ENCODE measurements at regions not wholly inside any gene's neighbourhood (a gene's known extent, or its start where the extent isn't known, plus 50 kb on each side); places are given as distances from the start of the nearest gene placed in this dataset.
"Not testable (repeated sequence)": the region's sequence is repeated elsewhere in the genome, so short reads cannot be mapped to it uniquely, and the experiment has no call there.

DNA sequence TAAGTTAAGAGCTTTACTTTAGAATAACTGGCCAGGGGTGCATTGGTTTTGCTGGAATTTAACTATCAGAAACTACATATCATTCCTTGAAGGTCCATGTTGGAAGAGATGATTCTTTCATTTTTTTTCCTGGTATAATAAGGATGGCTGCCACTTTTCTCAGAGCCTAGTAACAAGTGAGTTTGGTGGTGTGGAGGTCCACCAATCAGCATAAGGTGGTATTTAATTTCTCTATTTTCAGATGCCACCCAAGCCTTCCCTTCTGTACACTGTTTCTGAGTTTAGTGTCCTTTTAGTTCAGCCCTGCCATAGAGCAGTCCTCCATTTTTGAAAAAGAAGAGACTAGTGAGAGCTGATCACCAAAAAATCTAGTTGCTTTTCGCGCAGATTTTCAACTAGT lies 386.3 kb downstream of the USP25 start:
- no peak for DNase-seq (ENCODE audit: low read depth, low spot score)

DNA sequence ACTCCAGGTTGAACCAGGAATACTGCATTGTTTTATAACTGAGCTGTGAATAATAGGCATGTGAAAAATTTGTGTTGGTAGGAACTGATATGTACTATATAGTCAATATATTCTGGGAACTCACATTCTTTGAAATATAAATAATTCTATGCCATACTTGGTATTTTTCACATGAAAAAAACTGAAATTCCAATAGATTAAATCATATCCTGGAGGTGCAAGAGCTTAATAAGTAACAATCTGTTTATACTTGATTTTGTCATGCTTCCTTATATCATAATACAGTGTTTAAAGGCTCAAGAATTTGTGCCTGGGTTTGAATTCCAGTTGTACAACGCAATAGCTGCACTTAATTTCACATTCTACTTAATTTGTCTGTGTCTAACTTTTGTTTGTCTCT lies 387.0 kb downstream of the USP25 start:
- DNase-seq (ENCODE audit: low read depth, low spot score): no peak

DNA sequence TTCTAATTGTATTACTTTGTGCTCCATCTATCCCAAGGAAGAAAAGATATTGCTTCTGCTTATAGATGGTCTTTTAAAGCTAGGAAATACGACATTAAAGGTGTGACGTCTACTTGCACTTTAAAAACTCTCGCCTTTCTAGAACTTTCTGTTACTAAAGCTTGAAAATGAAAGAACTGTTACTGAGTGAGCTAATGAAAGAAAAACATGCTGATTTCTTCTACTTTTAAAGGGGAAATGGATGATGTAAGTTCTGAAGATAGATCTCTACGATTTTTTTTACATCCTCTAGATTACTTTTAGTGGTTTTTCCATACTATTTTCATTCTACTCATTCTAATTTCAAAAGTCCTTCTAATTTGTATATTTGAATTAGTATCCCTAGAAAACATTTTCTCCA lies 387.5 kb downstream of the USP25 start:
- no peak for DNase-seq (ENCODE audit: low read depth, low spot score)

DNA sequence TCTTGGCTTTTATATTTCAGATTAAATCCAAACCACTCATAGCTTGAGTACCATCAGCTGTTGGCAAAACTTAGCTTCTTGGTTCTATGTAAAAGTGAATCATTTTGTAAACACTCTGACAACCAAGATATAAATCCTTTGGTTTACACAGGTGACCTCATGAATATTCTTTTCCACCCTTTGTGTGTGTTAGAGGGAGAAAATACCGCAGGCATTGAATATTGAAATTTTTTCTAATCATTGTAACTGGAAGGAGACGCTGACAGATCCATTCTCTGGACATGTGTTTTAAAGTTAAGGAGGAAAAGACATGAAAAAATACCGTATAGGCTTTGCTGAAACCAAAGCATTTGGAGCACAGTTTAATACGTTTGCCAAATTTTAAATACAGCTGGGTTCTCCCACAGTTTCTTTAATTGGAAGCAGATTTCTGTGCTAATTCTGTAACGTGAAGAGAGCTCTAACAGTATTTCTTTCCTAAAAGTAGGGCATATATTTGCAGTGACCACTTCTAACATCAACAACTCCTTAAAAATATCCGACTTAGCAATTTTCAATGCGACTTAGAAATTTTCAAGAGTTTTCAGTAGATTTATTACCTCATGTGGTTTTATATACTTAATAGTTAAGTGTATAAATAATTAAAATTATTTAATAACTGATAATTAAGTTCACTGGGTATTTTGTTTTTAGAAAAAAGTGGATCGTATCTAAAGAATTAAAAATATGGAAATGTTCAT lies 388.2 kb downstream of the USP25 start:
- peak; percentile 69 for DNase-seq (ENCODE audit: low read depth, low spot score)

DNA sequence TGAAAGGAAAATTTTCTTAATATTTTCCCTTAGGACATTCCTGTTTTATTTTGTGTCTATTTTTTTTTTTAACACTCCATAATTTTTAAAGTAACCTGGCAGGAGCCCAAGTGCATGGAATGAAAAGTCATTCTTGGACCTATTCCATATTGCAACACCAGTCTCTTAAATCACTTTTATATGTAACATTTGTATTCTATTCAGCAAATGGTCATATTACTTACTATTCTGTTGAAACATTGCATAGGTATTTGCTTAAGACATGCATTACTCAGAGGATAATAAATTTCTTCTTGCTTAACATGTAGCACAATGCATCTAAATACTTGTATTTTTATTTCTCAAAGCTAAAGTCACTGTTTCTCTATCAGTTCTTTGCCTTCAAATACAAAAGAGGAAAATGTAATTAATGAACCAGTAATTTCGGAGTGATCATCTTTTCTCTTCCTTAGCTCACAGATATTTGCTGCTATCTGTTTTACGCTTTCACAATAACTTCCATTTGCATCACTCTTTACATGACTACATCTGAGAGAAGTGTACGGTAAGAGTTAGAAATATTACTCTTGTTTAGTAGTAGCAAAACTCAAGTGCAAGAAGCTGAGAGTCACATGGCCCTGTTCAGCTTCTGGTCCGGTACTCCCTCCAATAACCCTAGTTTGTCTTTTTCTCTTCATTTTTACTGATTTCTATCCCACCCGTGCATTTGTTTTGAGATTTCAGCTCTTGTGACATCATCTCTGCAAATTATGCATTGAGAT lies 394.8 kb downstream of the USP25 start:
- DNase-seq (ENCODE audit: low read depth, low spot score): peak; percentile 49

DNA sequence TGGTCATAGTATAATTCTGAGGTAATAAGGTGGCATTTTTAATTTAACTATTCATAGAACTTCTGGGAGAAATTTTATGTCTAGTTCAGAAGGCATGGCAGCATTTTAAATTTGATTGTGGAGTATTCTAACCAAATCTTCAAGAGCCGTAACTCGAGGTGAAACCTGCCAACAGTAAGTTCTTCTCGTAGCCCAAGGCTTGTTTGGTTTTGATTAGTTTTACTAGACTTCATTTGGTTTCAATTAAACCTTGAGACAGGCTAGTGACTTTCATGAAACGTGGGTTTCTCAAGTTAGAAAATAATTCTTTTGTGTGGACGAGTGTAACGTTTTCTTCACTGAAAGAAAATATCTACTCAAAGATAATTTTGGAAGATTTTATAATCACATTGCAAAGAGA lies 395.5 kb downstream of the USP25 start:
- DNase-seq (ENCODE audit: low read depth, low spot score): no peak

DNA sequence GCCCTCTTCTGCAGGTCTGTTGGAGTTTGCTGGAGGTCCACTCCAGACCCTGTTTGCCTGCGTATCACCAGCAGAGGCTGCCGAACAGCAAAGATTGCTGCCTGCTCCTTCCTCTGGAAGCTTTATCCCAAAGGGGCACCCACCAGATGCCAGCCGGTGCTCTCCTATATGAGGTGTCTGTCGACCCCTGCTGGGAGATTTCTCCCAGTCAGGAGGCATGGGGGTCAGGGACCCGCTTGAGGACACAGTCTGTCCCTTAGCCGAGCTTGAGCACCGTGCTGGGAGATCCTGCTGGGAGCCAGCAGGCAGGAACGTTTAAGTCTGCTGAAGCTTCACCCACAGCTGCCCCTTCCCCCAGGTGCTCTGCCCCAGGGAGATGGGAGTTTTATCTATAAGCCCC lies 402.7 kb downstream of the USP25 start:
- not testable (repeated sequence) for DNase-seq (ENCODE audit: low read depth, low spot score)

DNA sequence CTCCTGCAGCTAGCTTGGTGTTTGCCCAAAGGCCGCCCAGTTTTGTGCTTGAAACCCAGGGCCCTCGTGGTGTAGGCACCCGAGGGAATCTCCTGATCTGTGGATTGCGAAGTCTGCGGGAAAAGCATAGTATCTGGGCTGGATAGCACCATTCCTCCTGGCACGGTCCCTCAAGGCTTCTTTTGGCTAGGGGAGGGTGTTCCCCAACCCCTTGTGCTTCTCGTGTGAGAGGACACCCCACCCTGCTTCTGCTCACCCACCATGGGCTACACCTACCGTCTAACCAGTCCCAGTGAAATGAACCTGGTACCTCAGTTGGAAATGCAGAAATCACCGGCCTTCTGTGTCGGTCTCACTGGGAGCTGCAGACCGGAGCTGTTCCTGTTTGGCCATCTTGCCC lies 403.5 kb downstream of the USP25 start:
- DNase-seq (ENCODE audit: low read depth, low spot score): no peak

DNA sequence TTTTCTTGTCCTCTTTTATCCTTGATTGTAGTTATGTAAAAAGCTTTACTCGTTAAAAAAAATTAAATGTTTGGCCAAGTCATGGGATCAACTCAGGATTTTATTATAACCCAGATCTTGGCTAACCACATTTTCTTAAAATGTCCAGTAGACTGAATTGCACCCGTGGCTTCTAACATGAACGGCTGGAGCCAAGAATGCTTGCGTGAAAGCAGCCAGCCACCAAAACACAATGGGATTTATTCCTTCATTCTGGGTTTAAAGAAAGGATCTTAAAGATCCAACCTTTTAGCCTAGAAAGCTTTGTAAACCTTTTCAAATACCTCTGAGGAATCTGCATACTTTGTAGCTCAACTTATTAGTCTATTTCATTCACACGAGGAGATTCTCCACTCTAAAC lies 404.4 kb downstream of the USP25 start:
- DNase-seq (ENCODE audit: low read depth, low spot score): peak; percentile 75

DNA sequence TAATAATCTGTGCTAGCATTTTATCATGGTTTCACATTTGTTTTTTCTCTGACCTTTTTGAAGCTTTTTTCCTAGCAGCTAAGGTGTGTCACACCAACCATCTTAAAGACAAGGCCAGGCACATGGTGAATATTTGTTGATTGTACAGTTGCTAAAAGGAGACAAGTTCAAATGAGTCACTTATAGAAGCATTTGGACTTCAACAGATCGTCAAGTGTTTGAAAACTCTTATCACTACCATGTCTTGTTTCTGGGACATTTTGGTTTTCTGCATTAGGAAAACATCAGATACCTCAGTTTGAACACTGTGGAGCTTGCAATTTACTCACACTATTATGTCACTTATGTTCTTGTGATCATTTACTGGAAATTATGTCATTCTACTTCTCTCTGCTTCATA lies 407.3 kb downstream of the USP25 start:
- DNase-seq (ENCODE audit: low read depth, low spot score): no peak

DNA sequence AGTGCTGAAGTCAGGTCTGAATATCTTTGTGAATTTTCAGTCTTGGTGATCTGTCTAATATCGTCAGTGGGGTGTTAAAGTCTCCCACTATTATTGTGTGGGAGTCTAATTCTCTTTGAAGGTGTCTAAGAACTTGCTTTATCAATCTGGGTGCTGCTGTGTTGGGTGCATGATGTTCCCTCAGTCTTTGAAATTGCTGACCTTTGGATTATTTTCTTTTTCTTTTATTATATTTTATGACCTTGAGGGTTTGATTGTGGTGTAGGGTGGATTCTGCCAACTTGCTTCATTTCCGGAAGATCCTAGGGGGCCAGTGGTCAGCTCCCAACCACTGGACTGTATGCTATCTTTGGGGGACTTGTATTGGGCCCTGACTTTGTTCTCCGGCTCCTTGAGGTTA lies 415.3 kb downstream of the USP25 start:
- DNase-seq (ENCODE audit: low read depth, low spot score): no peak

DNA sequence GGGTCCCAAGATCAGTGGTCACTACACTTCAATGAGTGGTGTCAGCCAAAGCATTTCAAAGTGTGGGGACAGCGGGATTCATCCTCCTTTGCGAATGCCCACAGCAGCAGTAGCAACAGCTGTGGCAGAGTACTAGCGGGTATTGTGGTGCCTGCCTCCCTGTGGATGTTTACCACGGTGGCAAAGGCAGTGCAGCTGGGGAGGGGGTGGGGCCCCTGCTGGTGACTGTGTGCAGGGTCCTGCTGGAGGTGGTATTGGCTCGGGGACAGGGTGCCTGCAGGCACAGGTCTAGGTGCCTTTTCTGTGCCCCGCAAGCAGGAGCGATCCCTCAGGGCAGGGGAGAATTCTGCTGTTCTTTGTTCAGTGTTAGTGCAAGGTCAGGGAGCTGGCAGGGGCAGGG lies 415.7 kb downstream of the USP25 start:
- DNase-seq (ENCODE audit: low read depth, low spot score): no peak

DNA sequence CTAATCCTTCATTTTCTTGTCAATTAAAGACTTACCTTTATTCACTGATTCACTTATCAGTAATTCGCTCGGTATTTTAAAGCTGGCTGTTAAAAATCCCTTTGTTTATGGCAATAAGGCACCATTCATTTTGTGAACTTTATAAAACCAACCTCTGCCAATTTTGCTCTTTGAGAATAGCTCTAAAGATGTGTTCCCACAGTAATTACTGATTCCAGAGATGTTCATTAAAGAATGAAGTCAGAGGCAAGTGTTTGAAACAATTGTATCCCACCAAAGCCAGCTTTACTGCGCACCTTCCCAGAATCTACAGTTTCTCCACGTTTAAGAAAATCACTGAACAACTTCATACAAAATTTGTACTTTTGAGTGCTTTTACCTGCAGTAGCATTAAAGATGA lies 424.5 kb downstream of the USP25 start:
- no peak for DNase-seq (ENCODE audit: low read depth, low spot score)

DNA sequence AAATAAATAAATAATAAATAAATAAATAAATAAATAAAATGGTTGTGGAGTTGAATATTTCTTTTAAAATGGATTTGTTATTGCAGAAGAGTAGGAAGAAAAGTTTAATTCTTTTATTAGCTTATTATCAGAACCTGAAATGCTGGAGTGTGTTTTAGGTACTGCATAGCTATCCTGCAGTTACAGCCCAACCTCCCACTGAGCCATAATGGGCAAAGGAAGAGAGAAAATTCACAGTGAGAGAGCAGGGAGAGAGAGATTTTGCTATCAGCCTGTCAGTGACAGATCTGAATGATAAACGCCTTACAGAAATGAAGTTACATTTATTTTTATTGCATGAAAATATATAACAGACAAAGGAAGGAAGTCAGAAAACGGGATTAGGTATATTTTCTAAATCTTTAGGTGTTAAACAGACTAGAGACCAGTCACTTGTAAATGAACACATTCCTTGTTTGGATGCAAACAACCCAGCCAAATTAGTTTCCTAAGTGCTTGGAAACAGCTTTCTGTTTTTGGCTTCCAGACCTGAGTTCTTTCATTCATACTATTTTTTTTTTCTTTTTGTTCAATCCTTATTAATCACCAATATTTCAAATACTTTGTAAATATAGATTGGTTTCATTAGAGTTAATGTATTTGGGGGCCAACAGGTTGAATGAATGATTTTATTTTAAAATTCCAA lies 425.3 kb downstream of the USP25 start:
- no peak for DNase-seq (ENCODE audit: low read depth, low spot score)

DNA sequence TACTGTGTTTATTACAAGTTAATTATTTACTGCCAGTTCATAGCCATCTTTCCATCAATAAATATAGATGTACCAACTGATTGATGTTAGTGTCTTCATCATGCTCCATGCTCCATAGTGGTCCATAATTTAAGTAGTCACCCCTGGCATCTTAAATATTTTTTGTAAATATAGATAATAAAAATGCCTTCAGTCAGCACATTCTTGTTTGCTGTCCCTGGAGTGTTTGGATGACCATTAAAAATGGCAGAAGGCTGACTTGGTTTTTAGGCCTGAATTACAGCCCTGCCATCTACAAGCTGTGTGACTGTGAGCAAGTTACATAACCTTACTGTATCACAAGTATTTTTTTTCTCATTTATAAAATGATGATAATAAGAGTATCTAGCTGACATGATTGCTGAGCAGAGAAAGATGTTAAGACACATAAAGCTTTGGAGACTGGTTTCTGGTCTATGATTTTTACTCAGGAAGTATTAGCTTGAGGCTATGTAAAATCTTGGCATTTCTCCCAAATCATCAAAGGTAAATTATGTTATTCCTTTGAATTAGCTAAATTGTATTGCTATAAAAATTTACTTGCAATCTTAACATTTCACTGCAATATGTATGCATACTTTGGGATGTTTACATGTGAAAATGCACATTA lies 427.2 kb downstream of the USP25 start:
- DNase-seq (ENCODE audit: low read depth, low spot score): no peak

DNA sequence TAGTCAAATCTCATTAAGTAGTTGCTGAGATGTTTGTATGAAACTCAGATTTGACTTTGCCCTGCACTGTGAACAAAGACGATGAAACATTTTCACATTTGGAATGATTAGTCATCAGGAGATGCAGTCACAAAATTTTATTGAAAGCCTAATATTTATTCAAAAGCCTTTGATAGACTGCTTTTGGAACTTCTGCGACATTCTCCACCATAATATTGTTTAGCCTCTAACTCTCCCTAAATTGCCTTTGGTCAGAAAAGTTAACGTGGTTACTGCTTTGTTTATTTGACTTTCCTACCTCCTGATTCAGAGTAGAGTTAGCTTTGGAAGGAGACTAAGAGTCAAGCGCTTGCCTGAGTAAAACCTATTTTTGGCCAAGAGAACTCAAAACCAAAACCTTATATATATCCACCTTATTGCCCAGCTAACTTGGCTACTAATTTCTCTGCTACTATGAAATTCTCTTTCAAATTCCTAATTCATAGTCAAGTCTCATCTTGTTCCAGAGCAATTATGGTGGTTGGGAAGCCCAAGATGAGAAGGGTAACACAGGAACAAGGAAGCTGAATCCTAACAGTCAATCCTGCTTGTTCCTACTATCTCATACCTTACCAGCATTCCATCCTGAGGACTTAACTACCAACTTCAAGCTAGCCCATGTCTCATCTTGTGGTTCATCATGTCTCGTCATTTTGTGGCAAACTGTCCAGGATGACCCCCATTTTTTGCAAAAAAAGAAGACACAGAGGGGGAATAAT lies 429.6 kb downstream of the USP25 start:
- peak; percentile 34 for DNase-seq (ENCODE audit: low read depth, low spot score)

DNA sequence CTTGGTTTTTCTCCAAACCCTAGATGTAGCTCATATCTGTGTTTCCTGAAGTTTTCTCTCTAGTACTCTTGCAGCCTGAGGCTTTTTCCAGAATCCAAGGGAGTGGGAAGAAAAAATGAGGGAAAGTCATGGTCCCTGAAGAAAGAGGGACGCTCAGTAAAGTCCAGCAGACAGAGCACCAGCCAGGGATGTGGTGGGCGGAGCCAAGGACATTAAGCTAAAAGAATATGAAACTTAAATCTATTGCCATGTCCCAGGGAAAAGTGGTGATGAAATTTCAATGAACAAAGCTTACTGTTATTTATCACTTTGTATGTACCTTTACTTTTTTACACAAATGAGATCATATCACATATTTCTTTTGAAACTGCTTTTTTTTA lies 430.2 kb downstream of the USP25 start:
- DNase-seq (ENCODE audit: low read depth, low spot score): no peak

DNA sequence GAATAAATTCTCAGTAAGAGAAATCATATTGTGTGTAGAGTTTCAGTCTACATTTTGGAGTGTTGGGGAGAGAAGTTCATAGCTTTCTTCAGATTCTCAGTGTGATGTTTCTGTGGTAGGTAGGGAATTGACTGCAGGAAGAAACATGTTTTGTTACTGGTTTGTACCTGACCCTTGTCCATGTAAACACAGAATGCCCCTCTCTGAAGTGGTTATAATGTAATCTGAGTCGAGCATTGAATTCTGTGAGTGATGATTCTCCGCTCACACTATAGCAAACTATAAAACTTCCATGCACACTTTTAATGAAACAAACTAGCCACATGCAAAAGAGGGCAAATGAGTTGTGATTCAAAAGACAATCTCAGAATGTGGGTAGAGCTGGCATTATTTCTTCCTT lies 433.2 kb downstream of the USP25 start:
- no peak for DNase-seq (ENCODE audit: low read depth, low spot score)

DNA sequence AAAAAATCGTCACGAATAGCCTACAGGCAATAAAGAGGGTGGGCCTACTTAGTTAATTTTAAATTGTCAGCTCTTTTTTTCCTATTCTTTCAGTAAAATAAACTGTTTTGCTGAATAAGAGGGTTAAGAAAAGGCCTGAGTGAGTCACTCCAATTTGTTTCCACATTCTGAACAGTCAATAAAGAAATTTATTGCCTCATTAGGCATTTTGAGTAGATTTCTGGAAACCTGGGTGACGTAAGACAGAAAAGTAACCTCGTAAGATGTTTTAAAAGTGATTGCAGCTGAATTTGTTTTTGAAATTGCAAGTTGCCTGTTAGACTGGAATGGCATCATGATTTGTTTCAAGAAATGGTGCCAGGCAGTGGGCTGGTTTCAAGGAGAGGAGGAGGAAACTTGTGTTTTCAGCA lies 439.3 kb downstream of the USP25 start:
- DNase-seq (ENCODE audit: low read depth, low spot score): peak; percentile 79

DNA sequence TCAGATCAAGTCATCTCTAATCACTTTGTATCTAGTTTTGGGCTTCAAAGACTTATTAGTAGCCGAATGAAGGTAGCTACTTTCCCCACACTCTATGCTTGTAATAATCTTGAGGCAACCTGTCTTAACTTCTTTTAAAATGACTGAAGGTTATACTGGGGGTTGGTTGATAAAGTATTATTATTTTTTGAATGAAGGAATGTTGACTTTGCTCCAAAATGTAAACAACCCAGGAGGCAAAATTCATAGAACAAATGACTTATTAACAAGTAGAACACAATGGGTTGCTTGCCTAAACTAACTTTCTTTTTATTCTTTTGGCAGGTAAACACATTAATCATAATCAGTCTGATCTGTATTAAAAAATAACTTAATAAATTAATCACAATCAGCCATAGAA lies 440.0 kb downstream of the USP25 start:
- no peak for DNase-seq (ENCODE audit: low read depth, low spot score)

DNA sequence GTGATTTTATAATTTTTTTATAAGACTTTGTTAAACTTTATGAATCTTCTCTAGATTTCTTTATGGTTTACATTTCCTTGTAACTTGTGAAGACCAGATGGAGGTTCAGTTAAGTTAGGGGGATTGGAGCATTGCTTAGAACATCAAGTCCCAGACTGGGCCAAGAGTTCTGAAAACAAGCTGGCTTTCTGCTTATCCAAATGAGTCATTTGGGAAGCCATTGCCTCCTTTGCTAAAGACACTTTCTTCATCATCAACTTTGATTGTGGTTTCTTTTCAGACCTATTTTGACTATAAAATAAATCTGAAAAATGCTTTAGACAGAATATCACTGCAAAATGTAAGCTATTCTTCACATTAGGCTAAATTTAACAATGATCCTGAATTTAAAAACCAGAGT lies 446.8 kb downstream of the USP25 start:
- no peak for DNase-seq (ENCODE audit: low read depth, low spot score)

DNA sequence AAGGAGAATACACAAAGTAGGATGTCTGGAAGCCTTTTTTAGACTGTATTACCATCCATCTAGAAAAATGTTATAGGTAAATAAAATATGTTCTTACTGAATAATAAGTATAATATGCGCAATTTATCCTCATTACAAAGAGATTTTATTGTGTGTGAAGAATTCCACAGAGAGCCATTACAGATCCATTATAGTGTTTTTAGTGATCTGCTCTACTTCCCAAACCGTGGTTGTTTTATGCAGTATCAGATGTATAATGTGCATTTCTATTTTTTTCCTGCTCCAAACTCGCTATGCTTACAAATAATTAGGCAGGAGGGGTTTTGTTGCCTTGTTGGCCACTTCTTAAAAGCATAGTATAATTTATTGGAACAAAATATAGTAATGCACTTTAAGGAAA lies 447.8 kb downstream of the USP25 start:
- no peak for DNase-seq (ENCODE audit: low read depth, low spot score)
